ENCODE measurements at regions not wholly inside any gene's neighbourhood (a gene's known extent, or its start where the extent isn't known, plus 50 kb on each side); places are given as distances from the start of the nearest gene placed in this dataset.

DNA sequence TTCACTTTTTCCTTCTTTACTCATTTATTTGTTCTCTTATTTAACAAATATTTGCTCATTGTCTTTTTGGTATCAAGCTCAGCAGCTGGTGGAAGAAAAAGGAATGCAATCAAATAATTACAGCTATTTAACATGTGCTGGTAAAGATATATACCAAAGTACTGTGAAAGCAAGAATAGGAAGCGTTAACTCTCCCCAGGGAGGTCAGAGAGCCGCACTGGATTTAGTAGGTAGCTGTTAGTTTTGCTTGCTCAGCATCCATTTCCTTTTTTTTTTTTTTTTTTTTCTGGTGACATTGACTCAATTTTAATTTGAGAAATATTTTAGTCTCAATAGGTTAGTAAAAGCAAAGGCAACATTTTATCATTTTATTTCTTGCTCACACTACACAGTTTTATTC lies 308.5 kb upstream of the MDFIC2 start:
- TF ChIP-seq CTCF (IDR thresholded peaks at IDR 0.05 in 4 of 5, conservative IDR thresholded peaks at IDR 0.05 in 1 of 5) (no peak), POLR2A (IDR thresholded peaks at IDR 0.05) (no peak)

All from gastrocnemius medialis (tissue), 4 donors.